Nephron progenitor cell (in vitro differentiated cells): ENCODE measurements at regions not wholly inside any gene's neighbourhood (a gene's known extent, or its start where the extent isn't known, plus 50 kb on each side); places are given as distances from the start of the nearest gene placed in this dataset.
"Not testable (repeated sequence)": the region's sequence is repeated elsewhere in the genome, so short reads cannot be mapped to it uniquely, and the experiment has no call there.

ENCODE experiments used
- DNase-seq: peaks from one replicate; pipeline ENCODE4 v3.0.0; 2021
- H3K27ac Mint-ChIP-seq: 2 replicates; pipeline ENCODE4 v1.8.0; 2021; ENCODE audit warnings: mild to moderate bottlenecking, moderate library complexity, mixed read lengths
- H3K27me3 Mint-ChIP-seq: 2 replicates; pipeline ENCODE4 v1.8.0; 2021; ENCODE audit warnings: mild to moderate bottlenecking, low read depth, mixed read lengths; ENCODE audit not compliant: poor library complexity
- H3K36me3 Mint-ChIP-seq: 2 replicates; pipeline ENCODE4 v1.8.0; 2021; ENCODE audit warnings: low read depth, mixed read lengths
- H3K4me1 Mint-ChIP-seq: 2 replicates; pipeline ENCODE4 v1.8.0; 2021; ENCODE audit warnings: mixed read lengths
- H3K4me3 Mint-ChIP-seq: 2 replicates; pipeline ENCODE4 v1.8.0; 2021; ENCODE audit warnings: mild to moderate bottlenecking, moderate library complexity, mixed read lengths
- H3K9me3 Mint-ChIP-seq: 2 replicates; pipeline ENCODE4 v1.8.0; 2021; ENCODE audit warnings: mild to moderate bottlenecking, moderate library complexity, mixed read lengths
- TF ChIP-seq, protein P1 (sequence below): fragments of 200-600 bp; sonication (generic); IDR thresholded peaks from 2 replicates; pipeline ENCODE4 v1.5.0; 2021; ENCODE audit warnings: antibody characterized with exemption

DNA sequence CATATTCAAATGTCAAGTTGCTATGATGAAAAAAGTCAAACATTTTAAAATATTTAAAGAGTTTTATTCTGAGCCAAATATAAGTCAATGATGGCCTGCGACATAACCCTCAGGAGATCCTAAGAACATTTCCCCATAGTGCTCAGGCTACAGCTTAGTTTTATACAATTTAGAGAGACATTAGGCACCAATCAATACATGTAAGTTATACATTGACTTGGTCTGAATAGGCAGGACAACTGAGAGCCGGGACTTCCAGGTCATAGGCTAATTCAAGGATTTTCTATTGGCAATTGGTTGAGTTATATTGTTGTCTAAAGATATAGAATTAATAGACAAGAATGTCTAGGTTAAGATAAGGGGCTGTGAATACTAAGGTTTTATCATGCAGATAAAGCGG, 64.5 kb downstream of the UGT2B28 start:
- not testable (repeated sequence) for H3K9me3 Mint-ChIP-seq, H3K36me3 Mint-ChIP-seq, H3K4me3 Mint-ChIP-seq, H3K27ac Mint-ChIP-seq, DNase-seq, H3K4me1 Mint-ChIP-seq, H3K27me3 Mint-ChIP-seq

DNA sequence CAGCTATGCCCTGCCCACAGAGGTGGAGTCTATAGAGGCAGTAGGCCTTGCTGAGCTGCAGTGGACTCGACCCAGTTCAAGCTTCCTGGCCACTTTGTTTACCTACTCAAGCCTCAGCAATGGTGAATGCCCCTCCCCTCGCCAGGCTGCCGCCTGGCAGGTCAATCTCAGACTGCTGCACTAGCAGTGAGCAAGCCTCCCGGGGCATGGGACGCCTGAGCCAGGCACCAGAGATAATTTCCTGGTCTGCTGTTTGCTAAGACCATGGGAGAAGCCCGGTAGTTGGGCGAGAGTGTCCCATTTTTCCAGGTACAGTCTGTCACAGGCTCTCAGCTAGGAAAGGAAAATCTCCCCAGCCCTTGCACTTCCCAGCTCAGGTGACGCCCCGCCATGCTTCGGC, 68.5 kb downstream of the UGT2B28 start:
- not testable (repeated sequence) for H3K36me3 Mint-ChIP-seq, H3K4me3 Mint-ChIP-seq, H3K4me1 Mint-ChIP-seq, H3K27me3 Mint-ChIP-seq, DNase-seq, H3K27ac Mint-ChIP-seq, H3K9me3 Mint-ChIP-seq

DNA sequence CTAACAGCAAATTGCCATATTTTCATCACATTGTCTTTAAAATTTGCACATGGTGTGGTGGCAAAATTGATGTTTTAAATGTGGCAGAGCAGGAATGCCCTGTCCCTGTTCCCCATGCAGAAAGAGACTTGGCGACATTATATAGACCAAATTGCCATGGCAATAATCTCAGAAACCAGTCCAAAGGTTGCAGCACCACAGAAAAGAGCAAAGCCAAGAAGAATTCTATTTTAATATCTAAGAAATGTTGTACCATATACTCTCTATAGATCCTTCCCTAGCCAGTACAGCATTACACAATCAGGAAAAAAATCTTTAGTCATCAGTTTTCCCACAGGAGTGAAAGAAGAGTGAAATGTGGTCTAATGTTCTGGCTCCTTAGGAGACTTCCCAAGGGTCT, 80.0 kb downstream of the UGT2B28 start:
- peak overlapping the region; percentile 60 for H3K27ac Mint-ChIP-seq
- no peak for DNase-seq
- no peaks in the 10 kb centered on the region for H3K27me3 Mint-ChIP-seq
- peaks cover 11% of the 10 kb centered on the region for H3K9me3 Mint-ChIP-seq
- TF ChIP-seq, protein P1, sequence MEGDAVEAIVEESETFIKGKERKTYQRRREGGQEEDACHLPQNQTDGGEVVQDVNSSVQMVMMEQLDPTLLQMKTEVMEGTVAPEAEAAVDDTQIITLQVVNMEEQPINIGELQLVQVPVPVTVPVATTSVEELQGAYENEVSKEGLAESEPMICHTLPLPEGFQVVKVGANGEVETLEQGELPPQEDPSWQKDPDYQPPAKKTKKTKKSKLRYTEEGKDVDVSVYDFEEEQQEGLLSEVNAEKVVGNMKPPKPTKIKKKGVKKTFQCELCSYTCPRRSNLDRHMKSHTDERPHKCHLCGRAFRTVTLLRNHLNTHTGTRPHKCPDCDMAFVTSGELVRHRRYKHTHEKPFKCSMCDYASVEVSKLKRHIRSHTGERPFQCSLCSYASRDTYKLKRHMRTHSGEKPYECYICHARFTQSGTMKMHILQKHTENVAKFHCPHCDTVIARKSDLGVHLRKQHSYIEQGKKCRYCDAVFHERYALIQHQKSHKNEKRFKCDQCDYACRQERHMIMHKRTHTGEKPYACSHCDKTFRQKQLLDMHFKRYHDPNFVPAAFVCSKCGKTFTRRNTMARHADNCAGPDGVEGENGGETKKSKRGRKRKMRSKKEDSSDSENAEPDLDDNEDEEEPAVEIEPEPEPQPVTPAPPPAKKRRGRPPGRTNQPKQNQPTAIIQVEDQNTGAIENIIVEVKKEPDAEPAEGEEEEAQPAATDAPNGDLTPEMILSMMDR, result no peak
- H3K4me3 Mint-ChIP-seq, result no peak overlapping the region
- no peaks in the 10 kb centered on the region for H3K36me3 Mint-ChIP-seq
- H3K4me1 Mint-ChIP-seq, result peaks cover 31% of the 10 kb centered on the region

DNA sequence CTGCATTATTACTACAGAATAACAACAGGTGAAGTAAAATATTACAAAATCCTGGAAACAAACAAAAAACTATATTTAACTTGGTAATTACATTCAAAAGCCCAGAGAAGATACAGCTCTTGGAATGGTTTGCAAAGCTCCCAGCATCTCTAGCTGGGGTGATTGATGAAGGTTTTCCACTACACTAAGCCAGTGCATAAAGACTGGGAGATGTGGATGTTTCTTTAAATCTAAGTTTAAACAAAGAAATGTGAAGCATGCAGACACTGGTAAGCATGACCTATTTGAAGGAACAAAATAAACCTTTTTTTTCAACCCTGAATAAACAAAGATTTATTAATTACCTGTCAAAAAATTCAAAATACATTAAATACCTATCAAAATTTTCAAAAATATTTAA, 80.5 kb downstream of the UGT2B28 start:
- H3K27me3 Mint-ChIP-seq, DNase-seq, H3K4me3 Mint-ChIP-seq, H3K36me3 Mint-ChIP-seq: not testable (repeated sequence)
- peak overlapping the region; percentile 94 for H3K27ac Mint-ChIP-seq
- H3K4me1 Mint-ChIP-seq, result peaks cover 32% of the 10 kb centered on the region
- H3K9me3 Mint-ChIP-seq, result peaks cover 16% of the 10 kb centered on the region

DNA sequence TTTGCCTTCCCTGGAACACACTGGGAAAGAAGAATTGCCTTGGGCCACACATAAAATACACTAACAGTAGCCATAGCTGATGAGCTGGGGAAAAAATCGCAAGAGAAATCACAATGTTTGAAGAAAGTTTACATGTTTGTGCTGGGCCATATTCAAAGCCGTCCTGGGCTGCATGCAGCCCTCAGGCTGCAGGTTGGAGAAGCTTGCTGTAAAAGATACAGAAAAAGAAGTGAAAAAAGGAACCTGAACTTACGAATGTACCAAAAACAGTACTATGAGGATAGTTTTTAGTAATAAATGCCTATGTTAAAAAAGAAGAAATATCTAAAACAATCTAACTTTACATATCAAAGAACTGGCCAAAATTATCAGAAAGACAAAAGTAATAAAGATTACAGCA, 82.1 kb downstream of the UGT2B28 start:
- no peaks in the 10 kb centered on the region for H3K27me3 Mint-ChIP-seq
- DNase-seq, result no peak
- TF ChIP-seq, protein P1, result no peak
- no peaks in the 10 kb centered on the region for H3K36me3 Mint-ChIP-seq
- peaks cover 17% of the 10 kb centered on the region for H3K9me3 Mint-ChIP-seq
- H3K27ac Mint-ChIP-seq, result no peak overlapping the region
- peaks cover 38% of the 10 kb centered on the region for H3K4me1 Mint-ChIP-seq
- no peak overlapping the region for H3K4me3 Mint-ChIP-seq

GRCh38 chr4:69367664-69368063, 87.4 kb downstream of the UGT2B28 start:
- not testable (repeated sequence) for H3K27ac Mint-ChIP-seq, H3K27me3 Mint-ChIP-seq, H3K4me3 Mint-ChIP-seq, DNase-seq, H3K36me3 Mint-ChIP-seq, H3K4me1 Mint-ChIP-seq
- H3K9me3 Mint-ChIP-seq, result peaks cover 17% of the 10 kb centered on the region

GRCh38 chr4:69376450-69376849, 96.2 kb downstream of the UGT2B28 start:
- TF ChIP-seq, protein P1, result no peak
- Mint-ChIP-seq H3K9me3 (no peaks in the 10 kb centered on the region), H3K36me3 (no peaks in the 10 kb centered on the region), H3K4me3 (no peak overlapping the region), H3K27me3 (no peaks in the 10 kb centered on the region), H3K4me1 (no peaks in the 10 kb centered on the region), H3K27ac (no peak overlapping the region)
- no peak for DNase-seq

DNA sequence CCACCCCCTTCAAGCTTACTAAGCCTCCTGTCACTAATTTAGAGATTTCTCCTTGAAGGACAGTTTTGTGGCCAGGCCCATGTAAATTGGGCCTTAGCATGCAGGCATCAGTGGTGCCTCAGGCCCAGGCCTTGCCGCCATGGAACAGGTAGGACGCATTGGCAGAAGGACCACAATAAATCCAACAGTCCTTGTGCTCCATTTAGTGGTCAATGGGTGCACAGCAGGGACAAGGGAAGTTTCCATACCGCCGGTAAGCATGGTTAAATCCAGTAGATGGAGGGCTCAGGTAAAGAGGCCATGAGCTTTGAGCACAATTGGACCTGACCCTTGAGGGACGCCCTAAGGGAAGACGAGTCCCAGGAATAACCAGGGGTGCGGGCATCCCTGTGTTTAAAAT, 97.3 kb downstream of the UGT2B28 start:
- H3K4me1 Mint-ChIP-seq, result no peaks in the 10 kb centered on the region
- no peaks in the 10 kb centered on the region for H3K27me3 Mint-ChIP-seq
- DNase-seq, result no peak
- no peaks in the 10 kb centered on the region for H3K36me3 Mint-ChIP-seq
- H3K9me3 Mint-ChIP-seq, result no peaks in the 10 kb centered on the region
- H3K27ac Mint-ChIP-seq, result no peak overlapping the region
- H3K4me3 Mint-ChIP-seq, result no peak overlapping the region
- TF ChIP-seq, protein P1, result no peak
